GM12872 (cell line): ENCODE measurements at regions not wholly inside any gene's neighbourhood (a gene's known extent, or its start where the extent isn't known, plus 50 kb on each side); places are given as distances from the start of the nearest gene placed in this dataset.

Experiments used
- CTCF ChIP-seq: IDR thresholded peaks from 3 replicates; pipeline ENCODE4 v1.5.1; 2011; ENCODE audit warnings: low read depth, mild to moderate bottlenecking, low read length, moderate library complexity; ENCODE audit not compliant: insufficient read depth

DNA sequence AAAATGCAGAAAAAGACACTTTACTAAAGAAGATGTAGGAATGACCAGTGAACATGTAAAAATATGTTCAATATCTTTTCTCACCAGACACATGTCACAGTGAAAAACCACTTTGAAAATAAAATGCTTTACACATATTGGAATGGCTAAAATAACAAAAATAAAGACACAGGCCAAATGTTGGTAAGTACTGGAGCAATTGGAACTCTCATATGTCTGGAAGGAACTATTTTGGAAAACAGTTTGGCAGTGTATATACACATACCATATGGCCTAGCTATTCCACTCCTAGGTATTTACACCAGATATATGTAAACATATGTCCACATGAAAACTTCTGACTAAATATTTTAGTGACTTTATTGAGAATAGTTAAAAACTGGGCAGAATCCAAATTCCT lies 927.2 kb downstream of the BRINP3 start:
- TF ChIP-seq CTCF, result no peak

DNA sequence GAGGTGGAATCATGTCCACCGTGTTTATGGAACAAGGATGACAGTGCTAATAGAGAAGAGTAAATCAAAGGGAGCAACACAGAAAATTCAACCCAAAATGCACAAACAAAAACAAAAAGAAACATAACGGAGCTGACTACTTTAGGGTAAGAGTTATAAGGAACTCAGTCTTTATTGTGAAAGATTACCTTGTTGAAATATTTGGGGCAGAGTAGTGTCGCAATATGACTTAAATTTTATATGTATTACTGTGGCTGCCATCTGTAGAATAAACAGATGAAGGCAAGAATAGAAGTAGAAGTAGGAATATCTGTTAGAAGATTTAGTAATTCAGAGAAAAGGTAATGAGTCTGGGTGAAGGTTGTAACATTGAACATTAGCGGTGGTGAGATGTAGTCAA lies 913.9 kb downstream of the BRINP3 start:
- TF ChIP-seq CTCF, result no peak

DNA sequence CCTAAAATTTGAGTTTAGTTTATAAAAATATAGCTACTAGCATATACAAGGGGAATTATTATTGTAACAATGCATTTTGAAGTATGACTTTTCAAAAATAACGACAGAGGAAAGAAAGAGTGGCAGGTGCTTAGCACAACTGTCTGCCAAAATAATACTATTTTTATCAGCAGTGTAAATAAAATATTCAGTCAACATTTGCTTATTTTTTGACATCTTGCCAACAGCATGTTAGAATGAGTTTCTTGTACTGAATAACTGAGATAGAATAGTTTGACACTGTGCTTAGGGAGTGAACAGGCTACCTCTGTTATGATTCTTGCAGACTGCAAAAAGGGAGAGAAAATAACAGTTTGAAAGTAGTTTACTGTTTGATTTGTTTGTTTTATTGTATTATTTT lies 909.8 kb downstream of the BRINP3 start:
- no peak for TF ChIP-seq CTCF

- TF ChIP-seq CTCF, result no peak
These were observed 881.5 kb downstream of the BRINP3 start for GRCh38 chr1:189596197-189596596.

DNA sequence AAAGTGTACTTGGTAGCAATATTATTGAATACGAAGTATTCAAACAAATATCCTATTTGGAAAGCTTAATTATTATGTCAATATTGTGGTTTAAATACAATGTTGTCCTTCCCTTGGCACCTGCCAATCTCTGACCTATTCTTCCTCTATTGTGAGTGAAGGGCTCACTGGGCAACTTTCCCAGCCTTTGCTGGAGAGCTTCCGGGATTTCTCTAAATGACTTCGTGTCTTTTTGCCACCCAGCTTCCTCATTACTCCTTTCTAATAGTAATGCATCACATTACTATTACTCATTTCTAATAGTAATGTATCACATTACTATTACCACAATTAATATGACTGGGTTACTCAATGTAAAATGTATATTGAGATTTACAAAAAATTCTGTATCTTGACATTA lies 880.6 kb downstream of the BRINP3 start:
- no peak for TF ChIP-seq CTCF

DNA sequence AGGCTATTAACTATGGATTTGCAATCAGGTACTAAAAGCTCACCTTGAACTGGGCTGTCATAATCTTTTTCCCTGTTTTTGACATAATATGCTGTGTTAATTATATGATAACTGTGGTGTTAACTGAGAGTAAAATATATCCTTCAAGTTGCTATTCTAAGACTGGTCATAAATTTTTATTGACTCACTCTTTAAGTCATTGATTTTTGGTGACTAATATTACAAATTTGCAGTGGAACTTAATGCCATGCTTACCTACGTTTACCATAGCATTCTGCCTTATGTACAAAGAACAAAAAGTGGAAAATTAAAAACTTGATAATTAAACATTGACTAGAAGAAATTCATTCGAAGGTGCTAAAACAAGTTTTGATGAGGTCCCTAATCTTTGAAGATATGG lies 872.4 kb downstream of the BRINP3 start:
- TF ChIP-seq CTCF, result no peak

- TF ChIP-seq CTCF, result no peak
These were observed 871.6 kb downstream of the BRINP3 start for GRCh38 chr1:189606047-189606446.

- no peak for TF ChIP-seq CTCF
These were observed 870.7 kb downstream of the BRINP3 start for GRCh38 chr1:189606795-189607476.
